Kidney epithelial cell (primary cell): ENCODE measurements at regions not wholly inside any gene's neighbourhood (a gene's known extent, or its start where the extent isn't known, plus 50 kb on each side); places are given as distances from the start of the nearest gene placed in this dataset.

Source experiments
- DNase-seq: peaks from one replicate; pipeline ENCODE4 v3.0.0-alpha.2; 2010; ENCODE audit warnings: low read depth
- H3K27me3 ChIP-seq: 2 replicates; pipeline ENCODE4 v1.6.0; 2011; ENCODE audit warnings: low read length; ENCODE audit not compliant: control insufficient read depth, insufficient read depth
- H3K36me3 ChIP-seq: 2 replicates; pipeline ENCODE4 v1.5.1; 2011; ENCODE audit warnings: low read length; ENCODE audit not compliant: control insufficient read depth, insufficient read depth
- H3K4me3 ChIP-seq: 2 replicates; pipeline ENCODE4 v1.5.1; 2011; ENCODE audit warnings: low read depth, mild to moderate bottlenecking, control low read depth, low read length
- TF ChIP-seq, protein P1 (sequence below): IDR thresholded peaks from 2 replicates; pipeline ENCODE4 v1.5.1; 2011; ENCODE audit warnings: mild to moderate bottlenecking, moderate library complexity, low read length, control low read depth, inconsistent platforms; ENCODE audit not compliant: insufficient read depth, poor library complexity, severe bottlenecking

DNA sequence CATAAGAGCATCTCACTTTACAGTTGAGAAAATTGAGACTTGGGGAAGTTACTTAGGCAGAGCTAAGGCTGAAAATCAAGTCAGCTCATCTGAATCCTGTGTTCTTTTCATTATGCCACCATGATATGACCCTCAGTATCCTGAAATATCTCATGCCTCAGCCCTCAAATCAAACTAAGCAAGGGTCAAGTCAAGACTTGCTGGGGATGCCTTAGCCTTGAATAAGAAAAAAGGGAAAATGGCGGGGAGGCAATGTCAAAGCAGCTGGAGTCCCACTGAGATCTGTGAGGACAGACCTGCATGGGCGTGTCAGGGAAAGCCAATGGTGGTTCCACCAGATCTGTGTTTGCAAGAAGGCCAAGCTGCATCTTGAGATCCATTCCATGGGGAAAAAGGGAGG lies 91.0 kb upstream of the CACUL1 start:
- TF ChIP-seq, protein P1, sequence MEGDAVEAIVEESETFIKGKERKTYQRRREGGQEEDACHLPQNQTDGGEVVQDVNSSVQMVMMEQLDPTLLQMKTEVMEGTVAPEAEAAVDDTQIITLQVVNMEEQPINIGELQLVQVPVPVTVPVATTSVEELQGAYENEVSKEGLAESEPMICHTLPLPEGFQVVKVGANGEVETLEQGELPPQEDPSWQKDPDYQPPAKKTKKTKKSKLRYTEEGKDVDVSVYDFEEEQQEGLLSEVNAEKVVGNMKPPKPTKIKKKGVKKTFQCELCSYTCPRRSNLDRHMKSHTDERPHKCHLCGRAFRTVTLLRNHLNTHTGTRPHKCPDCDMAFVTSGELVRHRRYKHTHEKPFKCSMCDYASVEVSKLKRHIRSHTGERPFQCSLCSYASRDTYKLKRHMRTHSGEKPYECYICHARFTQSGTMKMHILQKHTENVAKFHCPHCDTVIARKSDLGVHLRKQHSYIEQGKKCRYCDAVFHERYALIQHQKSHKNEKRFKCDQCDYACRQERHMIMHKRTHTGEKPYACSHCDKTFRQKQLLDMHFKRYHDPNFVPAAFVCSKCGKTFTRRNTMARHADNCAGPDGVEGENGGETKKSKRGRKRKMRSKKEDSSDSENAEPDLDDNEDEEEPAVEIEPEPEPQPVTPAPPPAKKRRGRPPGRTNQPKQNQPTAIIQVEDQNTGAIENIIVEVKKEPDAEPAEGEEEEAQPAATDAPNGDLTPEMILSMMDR = no peak
- no peak overlapping the region for H3K4me3 ChIP-seq
- no peaks in the 10 kb centered on the region for H3K36me3 ChIP-seq
- H3K27me3 ChIP-seq = no peaks in the 10 kb centered on the region
- DNase-seq = no peak

DNA sequence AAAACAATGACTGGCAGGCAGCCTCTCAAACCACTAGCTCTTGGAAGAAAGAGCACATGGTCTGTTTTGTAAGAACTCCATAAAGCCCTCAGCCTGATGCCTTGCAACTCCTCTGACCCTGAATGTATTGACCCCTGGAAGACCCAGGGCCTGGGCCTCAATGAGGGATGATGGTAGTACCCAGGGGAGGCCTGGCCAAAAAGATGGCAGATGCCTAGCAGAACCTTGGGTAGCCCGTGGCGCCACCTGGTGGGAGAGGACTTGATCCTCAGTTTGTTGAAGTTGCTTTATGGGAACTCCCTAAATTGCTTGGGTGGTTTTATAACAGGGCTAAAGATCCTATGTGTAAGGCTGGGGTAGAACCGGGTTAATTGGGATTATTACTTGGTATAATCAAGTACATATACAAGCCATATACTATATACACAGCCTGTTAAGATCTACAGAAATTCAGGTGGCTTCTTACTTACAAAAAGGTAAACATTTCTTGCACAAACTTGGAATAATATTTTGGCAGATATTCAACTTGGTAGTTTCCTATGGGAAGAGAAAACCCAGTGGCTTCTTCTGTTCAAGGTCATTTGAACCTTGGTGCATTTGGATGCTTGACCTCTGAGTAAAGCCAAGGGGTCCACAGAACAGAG lies 95.8 kb upstream of the CACUL1 start:
- TF ChIP-seq, protein P1 = peak; percentile 74
- DNase-seq = no peak
- H3K36me3 ChIP-seq = no peaks in the 10 kb centered on the region
- no peak overlapping the region for H3K4me3 ChIP-seq
- H3K27me3 ChIP-seq = no peaks in the 10 kb centered on the region

DNA sequence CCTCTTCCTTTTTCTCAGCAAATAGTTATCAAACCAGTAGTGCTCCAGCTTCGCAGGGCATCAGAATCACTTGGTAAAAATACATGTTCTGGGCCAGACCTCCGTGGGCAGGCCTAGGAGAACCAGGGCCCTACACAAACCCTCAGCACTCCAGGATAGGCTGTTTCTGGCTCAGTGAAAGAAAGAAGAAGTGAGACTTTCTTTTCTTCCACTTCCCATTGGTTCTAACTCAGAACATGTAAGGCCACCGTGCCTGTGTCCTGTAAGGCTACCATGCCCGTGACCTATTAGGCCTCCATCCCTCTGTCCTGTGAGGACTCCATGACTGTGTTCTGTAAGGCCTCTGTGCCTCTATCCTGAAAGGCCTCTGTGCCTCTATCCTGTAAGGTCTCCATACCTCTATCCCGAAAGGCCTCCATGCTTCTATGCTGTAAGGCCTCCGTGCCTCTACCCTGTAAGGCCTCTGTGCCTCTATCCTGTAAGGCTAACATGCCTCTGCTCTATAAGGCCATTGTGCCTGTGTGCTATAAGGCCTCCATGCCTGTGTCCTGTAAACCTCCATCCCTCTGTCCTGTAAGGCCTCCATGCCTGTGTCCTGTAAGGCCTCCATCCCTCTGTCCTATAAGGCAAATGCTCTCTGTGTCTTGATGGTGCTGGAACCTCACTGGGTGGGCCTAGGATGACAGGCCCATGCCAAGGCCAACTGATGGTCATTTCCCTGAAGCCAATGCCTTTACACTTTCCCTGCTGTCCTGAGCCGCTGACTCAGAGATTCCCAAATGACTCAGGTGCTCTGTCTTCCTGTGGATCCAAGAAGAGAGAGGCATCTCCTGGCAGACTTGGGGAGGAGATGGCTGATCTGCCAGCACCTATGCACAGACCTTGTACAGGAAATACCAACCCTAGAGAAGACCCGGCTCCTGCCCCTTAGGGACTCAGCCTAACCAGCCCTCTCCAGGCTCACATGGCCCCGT lies 96.6 kb upstream of the CACUL1 start:
- H3K27me3 ChIP-seq = no peaks in the 10 kb centered on the region
- no peak overlapping the region for H3K4me3 ChIP-seq
- TF ChIP-seq, protein P1 = no peak
- DNase-seq = no peak
- H3K36me3 ChIP-seq = no peaks in the 10 kb centered on the region

DNA sequence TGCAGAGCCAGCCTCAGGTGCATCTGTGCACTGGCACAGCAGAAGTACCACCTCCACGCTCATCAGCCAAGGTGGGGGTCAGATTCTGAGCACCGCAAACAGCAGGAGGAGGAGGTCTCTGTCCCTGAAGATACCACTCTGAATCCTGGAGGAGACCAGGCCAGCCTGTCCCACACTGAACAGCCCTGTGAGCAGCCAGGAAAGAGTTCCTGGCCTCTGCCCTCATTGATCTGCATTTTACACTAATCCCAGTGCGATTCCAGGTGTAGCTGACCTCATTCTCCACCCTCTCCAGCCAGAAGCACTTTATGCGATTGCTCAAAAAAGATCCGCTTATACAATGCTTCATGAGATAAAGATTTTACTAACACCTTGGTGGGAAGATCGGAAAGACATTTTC lies 99.1 kb upstream of the CACUL1 start:
- no peak for DNase-seq
- no peaks in the 10 kb centered on the region for H3K27me3 ChIP-seq
- no peak overlapping the region for H3K4me3 ChIP-seq
- H3K36me3 ChIP-seq = no peaks in the 10 kb centered on the region
- TF ChIP-seq, protein P1 = no peak

DNA sequence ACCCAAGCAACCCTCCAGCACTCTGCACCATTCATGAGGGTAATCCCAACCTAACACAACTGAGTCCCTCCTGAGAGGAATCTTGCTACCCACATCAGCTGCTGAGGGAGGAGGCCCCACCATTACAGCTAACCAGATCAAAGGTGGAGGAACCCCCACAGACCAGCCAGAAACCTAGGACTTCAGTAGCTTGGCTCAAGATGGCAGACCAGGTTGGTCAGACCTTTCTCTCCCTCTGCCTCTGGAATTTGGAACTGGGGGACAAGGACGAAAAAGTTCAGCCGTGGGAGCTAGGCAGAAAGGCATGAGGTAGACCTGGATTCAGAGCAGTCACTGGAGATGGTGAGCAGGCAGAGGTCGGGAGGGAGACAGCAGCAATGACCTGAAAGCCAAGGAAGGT lies 101.3 kb upstream of the CACUL1 start:
- Histone ChIP-seq H3K36me3 (no peaks in the 10 kb centered on the region), H3K4me3 (no peak overlapping the region), H3K27me3 (no peaks in the 10 kb centered on the region)
- DNase-seq = no peak
- TF ChIP-seq, protein P1 = no peak
